Mammary epithelial cell (primary cell): ENCODE measurements at regions not wholly inside any gene's neighbourhood (a gene's known extent, or its start where the extent isn't known, plus 50 kb on each side); places are given as distances from the start of the nearest gene placed in this dataset.

Source experiments
- CTCF ChIP-seq, 2 donors: IDR thresholded peaks in 1 of 2; conservative IDR thresholded peaks in 1 of 2; 2 replicates each; pipeline ENCODE4 v1.5.1; 2011 to 2012; ENCODE audit warnings: inconsistent platforms in 2 of 2, low read length in 2 of 2, mild to moderate bottlenecking in 2 of 2, control low read depth in 1 of 2, low read depth in 1 of 2; ENCODE audit not compliant: insufficient read depth in 1 of 2; ENCODE audit errors: extremely low read depth in 1 of 2
- EZH2 ChIP-seq: IDR thresholded peaks from 2 replicates; pipeline ENCODE4 v1.6.1; 2012; ENCODE audit warnings: low read length, inconsistent platforms, borderline replicate concordance

GRCh38 chr2:128391679-128392078, 73.0 kb upstream of the HS6ST1 start:
- no peak for TF ChIP-seq CTCF (conservative IDR thresholded peaks at IDR 0.05 in 1 of 2, IDR thresholded peaks at IDR 0.05 in 1 of 2; ENCODE audit: extremely low read depth in 1 of 2, insufficient read depth in 1 of 2, low read depth in 1 of 2, low read length in 2 of 2)
- no peak for TF ChIP-seq EZH2
